ENCODE measurements at regions not wholly inside any gene's neighbourhood (a gene's known extent, or its start where the extent isn't known, plus 50 kb on each side); places are given as distances from the start of the nearest gene placed in this dataset.
A peak's percentile ranks its signal among the peaks of the same experiment; 100 is the strongest.

DNA sequence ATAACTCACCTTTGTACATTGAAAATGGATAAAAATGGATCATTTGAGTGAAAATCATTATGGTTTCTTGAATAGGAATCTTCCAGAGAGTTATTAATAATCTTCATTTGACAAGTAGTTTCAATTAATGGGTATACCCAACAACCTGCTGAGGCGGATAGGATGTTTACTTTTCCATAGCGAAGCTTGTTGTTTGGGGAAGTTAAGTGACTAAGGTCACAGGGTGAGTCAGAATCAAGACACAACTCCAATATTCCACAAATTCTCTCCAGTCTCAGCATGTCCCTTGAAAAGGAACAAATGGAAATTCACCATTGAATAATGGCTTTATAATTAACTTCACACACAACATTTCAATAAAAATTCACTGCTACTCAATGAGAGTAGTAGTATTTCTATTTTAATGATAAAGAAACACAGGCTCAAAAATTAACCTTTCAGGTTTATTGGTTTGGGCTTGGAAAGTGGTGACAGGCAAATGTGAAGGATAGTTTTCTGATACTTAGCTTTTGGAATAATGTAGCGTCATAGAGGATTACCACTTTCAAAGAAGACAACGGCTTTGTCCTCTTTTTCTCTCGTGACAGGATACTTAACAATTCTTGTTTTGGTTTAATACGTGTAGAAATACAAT, 211.3 kb downstream of the GPD2 start:
- no peak for DNase-seq

DNA sequence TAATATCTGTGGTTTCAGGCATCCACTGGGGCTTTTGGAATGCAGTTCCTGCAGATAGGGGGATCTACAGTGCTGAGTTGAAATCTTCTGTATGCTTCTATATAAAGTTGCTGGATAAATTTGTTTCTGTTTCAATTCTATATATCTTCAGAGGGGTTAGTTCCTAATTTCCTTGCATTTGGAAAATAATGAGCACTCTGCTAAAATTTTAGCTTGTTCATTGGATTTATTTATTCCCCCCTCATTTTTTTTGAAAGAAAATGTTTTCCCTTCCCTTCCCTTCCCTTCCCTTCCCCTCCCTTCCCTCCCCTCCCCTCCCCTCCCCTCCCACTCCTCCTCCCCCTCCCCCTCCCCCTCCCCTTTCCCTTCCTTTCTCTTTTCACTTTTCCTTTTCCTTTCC, 212.3 kb downstream of the GPD2 start:
- no peak for DNase-seq

DNA sequence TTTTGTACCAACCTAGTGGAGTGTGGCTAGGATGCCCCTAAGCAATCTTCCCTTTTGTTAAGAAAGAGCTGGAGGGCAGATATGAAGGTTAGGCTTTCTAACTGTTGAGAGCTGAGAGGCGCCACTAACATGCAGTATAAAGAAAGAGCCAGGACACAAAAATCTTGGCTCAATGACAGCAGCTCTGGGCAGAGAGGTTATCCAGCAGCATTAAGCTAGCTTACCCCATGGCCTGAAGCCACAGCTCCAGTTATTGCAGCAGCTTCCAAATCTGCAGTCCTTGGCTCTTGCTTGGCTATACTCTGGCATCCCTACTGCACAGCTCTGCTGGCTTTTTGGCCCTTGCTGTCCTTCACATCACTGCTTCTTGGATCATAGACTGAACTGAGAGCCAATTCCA, 213.4 kb downstream of the GPD2 start:
- no peak for DNase-seq

DNA sequence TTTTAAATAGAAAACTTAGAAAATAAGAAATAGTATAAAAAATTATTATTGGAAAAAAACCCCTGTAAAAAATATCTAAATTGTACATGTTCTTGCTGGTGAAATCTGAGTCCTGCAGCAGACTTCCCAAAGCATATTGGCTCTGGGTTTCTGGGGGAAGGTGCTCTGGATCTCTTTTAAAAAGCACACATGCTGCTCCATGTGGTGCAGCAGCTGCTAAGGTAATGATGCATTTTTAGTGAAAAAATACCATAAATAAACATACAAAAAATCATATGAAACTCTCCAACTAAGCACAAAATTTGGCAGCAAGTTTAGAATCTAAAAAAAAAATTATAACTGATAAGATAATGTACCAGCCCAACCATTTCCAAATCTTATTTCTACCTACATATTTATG, 216.5 kb downstream of the GPD2 start:
- no peak for DNase-seq

DNA sequence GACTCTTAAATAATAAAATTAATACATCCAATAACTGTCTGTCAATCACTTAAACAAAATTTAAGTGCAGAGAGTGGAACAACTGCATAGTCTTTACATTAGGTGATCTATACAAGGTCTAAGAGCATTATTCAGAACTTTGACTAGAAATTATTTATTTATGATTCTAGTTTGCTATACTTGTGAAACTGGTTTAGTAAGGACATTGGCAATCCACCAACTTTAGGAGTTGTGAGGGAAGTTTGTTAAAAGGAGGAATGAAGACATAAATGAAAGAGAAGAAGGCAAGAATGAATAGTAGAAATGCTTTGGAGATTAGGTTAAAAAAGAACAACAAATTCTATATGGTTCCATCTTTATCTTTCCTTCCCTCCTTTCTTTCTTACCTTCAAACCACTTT, 217.5 kb downstream of the GPD2 start:
- no peak for DNase-seq

GRCh38 chr2:156657809-156658208, 221.6 kb downstream of the GPD2 start:
- peak; percentile 46 for DNase-seq

DNA sequence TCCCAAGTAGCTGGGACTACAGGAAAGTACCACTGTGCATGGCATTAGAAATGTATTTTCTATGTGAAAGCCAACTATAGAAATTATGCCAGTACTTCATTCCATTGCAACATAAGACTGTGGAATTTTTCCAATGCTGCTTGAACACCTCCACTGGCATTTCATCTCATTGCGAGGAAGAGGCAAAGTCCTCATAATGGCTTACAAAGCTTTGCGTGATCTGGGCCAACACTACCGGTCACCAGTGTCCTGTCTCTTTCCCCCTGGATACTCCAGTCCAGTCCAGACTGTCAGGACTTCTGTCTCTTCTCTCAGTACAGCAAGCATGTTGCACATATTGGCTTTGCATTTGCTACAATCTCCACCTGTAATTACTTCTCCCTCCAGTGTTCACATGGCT, 223.5 kb downstream of the GPD2 start:
- DNase-seq, result no peak

GRCh38 chr2:156663757-156664409, 227.7 kb downstream of the GPD2 start:
- no peak for DNase-seq

DNA sequence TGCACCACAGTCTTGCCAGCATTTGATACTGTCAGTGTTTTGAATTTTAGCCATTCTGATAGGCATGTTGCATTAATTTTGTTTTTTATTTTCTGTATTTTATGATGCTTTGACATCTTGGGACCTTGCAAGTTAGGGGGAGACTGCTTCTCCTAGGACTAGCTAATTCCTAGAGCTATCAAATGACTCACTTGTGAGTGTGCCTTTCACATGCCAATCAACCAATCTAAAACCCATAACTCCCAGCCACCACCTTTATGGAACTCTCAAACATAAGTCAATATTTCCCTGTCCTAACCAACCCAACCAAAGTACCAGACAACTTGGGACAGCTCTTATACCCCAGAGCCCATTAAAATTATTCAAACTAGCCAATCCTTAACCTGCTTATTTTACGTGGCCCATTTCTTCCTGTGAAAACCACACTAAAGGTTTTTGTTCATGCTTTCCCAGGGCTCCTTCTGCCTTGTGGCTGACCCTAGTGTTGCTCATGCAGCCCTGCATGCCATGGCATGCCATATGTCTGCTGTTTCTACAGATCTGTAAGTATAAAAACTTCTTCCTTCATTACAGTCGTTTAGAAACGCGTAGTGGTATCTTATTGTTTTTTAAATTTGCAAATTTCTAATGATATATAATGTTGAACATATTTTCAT, 230.1 kb downstream of the GPD2 start:
- DNase-seq, result no peak

DNA sequence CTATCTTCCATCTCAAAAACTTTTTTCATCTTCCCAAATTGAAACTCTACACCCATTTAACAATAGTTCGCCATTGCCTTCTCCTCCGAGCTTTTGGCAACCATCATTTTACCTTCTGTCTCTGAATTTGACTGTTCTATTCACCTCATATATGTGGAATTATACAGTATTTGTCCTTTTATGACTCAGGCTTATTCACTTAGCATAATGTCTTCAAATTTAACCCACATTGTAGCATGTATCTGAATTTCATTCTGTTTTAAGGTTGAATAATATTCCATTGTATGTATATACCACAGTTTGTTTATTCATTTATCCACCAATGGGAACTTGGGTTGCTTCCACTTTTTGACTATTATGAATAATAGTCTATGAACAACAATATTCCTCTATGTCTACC, 233.9 kb downstream of the GPD2 start:
- DNase-seq, result no peak

- no peak for DNase-seq
These were observed 235.7 kb downstream of the GPD2 start for GRCh38 chr2:156671706-156672361.

DNA sequence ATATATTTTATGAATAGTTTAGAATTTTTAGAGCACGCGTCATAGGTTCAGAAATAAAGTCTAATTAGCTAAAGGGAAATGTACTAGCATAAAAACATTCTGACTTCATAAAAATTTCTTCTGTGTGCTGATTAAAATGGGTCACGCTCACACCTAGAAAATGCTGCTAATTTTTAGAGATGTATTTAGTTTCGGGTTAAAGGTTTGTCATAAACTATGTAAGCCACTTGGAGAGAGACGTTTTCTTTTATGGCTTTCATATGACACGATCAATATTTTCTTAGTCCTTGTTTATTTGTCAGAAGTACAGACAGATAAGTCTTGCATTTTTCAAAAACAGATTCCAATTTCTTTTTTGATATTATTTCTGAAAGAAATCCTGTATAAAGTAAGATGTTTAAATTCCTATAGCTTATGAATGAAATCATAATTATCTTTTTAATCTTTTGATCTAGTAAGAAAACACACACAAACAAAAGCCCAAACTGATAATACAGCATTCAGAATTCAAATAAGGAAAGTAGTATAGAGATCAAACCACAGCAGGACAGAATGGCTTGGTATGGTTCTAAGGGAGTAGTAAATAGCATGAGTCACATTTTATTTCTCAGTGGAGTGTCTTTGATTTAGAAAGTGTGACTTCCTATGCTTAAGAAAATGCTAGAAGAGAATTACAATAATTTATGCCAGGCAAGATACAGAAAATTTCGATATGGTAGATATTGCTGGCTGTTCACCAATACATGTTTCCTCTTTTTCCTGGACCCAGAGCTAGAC, 236.6 kb downstream of the GPD2 start:
- DNase-seq, result no peak

DNA sequence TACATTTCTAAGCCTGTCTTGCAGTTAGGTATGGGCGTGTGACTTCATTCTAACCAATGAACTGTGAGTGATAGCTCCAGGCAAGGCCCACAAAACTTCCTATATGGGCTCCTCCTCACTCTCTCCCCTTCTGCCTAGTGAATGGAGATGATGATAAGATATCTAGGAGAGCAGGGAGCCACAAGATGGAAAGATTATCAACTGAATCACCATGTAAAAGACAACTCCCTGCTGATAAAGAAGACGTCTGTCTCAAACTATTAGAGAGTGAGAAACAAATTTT, 237.1 kb downstream of the GPD2 start:
- DNase-seq, result no peak

- DNase-seq, result no peak
These were observed 237.8 kb downstream of the GPD2 start for GRCh38 chr2:156673981-156674380.

DNA sequence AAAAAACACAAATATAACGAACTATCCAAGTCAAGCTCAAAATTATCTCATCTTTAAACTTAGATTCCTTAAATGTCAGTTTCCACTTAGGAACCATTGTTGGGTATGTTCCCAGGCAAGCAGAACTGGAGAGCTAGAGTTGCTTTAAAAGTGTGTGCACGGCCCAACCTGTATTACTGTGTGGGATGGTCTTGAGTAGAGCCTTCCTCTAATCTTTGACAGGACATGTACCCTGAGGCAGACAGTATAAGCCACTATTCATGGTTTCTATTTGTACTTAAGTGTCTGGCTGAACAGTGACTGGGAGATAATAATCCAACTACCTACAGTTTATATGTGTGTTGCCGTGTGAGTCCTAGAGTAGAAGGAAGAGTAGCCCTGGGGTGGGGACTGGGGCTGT, 239.7 kb downstream of the GPD2 start:
- DNase-seq, result no peak

- DNase-seq, result no peak
These were observed 243.6 kb downstream of the GPD2 start for GRCh38 chr2:156679820-156680219.

- no peak for DNase-seq
These were observed 244.1 kb downstream of the GPD2 start for GRCh38 chr2:156680266-156680665.

DNA sequence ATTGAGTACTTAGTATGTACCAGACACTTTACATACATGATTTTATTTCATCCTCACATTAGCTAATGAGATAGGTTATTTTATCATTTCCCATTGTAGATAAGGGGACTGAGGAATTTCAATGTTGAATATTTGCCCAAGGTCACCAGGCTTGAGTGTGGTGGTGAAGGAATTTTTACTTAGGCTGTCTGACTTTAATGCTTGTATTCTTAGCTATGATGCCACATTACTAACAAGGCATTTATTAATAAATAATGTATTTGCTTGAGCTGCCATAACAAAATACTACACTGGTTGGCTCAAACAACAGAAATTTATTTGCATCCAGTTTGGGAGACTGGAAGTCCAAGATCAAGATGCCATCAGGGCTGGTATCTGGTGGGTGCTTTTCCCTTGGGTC, 250.9 kb downstream of the GPD2 start:
- DNase-seq, result no peak

DNA sequence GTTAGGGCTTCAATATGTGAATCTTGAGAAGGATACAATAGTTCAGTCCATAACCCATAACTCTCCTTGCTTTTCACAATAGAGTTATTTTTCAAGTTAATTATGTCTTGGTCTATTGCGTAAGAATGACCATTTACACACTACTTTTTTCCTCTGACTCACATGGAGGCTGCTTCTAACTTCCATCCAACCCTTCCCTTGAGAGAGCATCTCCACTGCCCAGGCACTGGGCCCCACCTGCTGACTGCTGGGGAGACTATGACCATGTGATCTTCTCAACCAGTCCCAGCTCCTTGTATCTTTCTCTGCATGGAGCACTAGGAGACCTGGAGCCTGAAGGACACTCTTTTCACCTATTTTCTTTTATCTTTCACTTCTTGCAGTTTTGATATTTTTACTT, 251.5 kb downstream of the GPD2 start:
- no peak for DNase-seq

DNA sequence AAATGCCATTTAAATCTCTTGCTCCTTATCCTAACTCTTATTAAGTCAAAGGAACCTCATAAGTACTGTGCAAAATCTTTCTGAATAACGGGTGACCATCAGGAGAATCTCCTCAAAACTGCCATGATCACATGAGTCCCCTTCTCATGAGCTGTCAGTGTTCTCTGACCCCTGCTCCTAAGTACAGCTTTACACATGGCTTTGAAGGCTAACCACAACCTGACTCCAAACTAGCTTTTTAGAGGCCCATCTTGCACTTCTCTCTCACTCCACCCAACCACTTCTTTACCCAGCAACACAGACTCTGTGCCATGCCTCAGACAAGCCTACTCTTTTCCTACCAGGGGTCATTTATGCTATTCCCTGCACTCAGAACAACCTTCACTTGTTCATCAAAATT, 253.8 kb downstream of the GPD2 start:
- DNase-seq, result no peak

DNA sequence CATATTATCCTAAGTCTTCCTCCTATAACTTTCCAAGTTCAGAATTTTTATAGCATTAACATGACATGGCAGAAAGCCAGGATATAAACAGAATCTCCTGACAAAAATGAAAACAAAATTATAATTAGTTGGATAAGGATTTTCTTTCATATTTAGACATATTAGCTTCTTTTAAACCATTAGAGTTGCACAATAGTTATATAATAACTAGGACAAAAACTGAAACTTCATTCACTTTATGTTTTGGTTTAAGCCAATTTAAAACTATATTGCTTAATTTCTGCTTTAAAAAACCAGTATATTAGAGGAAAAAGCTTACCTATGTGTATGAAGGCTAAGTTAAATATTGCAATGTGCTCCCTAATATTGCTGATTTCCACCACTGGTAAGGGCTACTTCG, 254.8 kb downstream of the GPD2 start:
- no peak for DNase-seq

DNA sequence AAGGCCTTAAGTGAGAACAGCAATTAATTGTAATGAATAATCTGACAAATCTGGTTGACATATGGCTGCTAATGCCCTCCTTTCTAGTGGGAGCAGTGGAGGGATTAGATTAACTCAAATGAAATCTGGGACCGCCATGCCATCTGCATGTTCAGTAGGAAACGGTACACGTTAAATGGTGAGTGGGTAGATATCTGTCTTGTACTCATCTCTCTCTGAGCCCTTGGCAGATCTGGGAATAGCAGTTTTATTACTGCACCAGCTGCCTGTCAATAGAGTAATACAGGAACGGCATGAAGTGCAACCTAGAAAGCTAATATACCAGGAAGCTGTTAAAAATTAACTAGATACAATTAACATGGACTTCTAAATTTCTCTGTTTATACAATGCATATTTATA, 258.8 kb downstream of the GPD2 start:
- DNase-seq, result no peak

DNA sequence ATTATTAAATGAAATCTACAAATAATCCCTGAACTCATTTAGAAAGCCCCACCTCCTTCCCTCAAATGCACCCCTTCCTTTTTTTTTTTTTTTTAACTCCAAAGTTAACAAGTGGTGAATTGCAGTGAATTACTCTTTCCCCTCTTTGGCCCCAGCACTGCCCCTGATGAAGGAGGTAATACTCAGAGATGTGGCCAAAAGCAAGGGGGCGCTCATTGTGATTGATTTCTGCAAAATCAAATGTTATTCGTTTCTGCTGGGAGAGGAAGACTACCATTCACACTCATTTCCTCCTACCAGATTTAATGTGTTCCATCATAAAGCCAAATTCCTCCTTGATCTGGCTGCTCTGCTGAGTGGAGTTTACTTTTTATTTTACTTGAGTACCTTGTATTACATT, 259.4 kb downstream of the GPD2 start:
- no peak for DNase-seq

DNA sequence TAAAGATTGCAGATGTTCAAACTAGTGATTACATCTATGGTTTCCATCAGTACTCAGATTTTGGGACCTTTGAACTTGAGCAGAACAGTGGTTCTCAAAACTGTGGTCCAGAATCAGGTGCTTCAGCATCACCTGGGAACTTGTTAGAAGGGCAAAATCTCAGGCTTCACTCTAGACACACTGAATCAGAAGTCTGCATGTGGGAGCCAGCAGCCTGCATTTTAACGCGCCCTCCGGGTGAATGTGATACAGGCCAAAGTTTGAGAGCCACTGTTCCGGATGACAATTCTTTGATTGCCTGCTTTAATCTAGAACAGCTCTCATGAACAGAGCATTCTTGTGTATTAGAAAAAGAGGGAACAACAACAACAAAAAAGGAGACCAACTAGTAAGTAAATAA, 261.7 kb downstream of the GPD2 start:
- no peak for DNase-seq

Measured in hematopoietic multipotent progenitor cell treated with erythropoietin and hydrocortisone succinate and interleukin-3 and kit ligand, for 6 days (in vitro differentiated cells).